ENCODE measurements at regions not wholly inside any gene's neighbourhood (a gene's known extent, or its start where the extent isn't known, plus 50 kb on each side); places are given as distances from the start of the nearest gene placed in this dataset.
"Not testable (repeated sequence)": the region's sequence is repeated elsewhere in the genome, so short reads cannot be mapped to it uniquely, and the experiment has no call there.

DNA sequence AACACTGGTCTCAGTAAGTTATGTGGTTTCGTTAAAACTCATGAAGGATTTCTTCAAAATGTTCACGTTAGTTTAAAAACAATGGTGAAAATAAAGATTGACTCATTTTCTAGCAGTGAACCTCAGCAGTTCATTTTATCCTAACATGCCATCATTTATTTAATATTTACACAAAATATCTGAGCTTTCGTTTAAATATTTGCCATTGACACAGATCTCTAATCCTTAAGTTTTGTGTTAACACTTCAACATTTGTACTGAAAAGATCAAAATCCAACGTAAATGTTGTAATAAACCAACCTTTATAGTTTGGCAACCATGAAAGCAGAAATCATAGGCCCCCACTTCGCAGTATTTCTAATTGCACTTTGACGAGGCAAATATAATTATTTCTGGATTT lies 1129.5 kb downstream of the PLA2G4A start:
- DNase-seq (ENCODE audit: low spot score), result no peak

DNA sequence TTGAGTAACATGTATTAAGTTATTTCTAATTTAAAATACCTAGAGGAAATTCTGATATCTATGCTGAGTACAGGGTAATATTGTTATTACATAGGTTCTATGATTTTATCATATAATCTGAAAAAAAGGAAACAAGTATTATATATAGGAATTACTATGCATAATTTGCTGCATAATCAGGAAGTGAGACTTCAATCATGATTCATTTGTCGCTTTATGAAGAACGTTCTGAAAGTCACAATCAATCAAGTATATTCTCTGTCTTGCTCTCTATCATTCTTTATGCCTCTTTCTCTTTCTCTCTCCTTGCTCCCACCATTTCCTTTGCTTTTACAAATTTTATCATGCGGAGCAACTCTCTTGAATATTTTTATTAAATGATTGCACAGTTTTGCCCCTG lies 1130.3 kb downstream of the PLA2G4A start:
- no peak for DNase-seq (ENCODE audit: low spot score)

DNA sequence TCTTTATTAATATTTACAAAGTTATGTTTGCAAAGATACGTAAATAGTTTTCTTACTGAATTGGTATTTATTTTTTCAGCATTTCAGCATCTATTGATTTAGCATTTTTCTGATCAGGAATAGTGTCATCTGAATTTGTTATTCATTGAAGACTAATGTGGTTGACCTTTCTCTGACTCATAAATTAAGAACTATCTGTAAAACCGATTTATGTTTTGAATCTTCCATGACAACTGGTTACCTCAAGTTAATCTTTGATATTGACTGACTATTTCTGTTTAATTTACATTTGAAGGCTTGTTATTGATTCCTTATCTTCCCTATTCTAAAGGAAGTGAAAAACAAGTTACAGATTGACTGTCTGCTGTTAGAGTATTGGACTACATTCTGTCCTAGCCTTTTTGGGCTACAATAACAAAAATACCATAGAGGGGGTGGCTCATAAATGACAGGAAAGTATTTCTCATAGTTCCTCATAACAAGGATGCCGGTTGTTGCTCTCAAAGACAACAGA lies 1131.4 kb downstream of the PLA2G4A start:
- no peak for DNase-seq (ENCODE audit: low spot score)

DNA sequence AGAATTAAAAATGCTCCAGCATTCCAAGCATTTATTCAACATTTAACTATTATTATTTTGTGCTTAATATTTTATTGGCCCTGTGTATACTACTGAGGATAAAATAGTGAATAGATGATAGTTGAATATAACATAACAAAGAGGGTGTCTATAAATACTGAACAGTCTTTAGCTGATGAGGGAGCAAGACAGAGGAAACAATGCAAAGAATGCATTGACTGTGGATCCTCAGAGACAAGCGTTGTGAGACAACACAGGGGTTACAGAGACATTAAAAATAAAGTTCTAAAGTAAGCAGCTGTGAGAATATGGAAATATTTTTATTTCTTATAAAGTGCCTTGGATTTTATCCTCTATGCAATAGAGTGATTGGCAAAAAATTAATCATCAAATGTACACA lies 1133.1 kb downstream of the PLA2G4A start:
- no peak for DNase-seq (ENCODE audit: low spot score)

DNA sequence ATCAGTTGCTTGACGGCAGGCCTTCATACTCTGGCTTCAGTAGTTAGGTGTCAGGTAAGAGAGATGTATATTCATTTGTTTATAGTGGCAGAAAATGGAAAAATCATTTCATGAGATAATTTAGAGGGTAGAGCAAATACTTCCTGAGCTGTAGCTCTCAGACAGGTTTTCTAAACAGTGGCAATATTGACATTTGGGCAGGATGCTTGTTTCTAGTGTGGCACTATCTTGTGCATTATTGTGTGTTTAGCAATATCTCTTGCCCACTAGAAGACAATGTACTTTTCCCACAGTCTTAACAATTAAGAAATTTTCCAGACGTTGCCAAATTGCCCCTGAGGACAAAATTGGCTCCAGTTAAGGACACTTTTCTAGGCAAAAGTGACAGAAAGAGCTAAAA lies 1143.1 kb downstream of the PLA2G4A start:
- no peak for DNase-seq (ENCODE audit: low spot score)

DNA sequence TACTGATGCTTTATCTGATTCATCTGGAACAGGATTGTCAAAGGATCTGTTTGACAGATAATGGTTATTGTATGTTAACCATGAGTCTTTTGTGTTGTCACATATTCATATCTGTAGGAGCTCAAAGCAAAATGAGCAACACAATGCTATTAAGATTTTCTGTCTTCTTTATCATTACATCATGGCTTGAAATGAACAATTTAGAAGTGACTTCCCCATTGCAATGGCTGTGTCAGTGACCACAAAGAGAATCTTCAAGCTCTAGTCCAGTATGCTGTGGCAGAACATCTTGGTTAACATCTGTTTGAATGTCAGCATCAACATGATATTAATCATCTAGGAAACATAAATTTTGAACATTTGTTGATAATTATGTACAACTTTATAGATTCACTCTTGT lies 1148.5 kb downstream of the PLA2G4A start:
- no peak for DNase-seq (ENCODE audit: low spot score)

DNA sequence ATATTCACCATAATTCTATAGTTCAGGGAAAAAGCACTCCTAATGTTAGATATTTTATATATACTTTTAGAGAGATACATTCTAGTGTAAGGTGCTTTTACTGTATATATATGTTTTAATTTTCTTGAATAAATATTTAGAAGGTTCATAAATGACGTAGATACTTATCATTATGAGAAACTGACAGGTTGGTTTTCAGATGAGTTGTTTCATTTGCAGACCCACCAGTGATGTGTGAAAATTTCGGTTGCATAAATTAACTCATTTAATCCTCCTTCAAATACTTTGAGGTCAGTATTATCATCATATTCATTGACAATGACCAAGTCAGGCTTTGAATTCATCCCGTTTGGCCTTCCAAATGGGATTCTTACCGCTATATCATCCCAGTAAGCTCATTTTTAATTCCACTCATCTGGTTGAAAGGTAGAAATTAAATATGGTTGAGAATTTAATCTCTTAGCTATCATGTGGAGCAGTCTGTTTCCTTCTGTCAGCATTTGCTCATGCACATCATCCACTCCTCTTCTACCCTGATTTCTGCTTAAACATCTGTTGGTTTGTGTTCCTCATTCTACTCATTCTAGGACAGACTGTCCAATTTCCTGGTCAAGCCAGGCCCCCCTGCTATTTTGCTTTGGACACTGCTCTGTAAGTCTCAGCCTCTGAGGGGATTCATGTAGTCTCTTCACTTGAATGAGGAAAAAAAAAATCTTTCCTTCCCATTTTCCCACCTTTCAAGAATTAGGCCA lies 1156.6 kb downstream of the PLA2G4A start:
- no peak for DNase-seq (ENCODE audit: low spot score)

DNA sequence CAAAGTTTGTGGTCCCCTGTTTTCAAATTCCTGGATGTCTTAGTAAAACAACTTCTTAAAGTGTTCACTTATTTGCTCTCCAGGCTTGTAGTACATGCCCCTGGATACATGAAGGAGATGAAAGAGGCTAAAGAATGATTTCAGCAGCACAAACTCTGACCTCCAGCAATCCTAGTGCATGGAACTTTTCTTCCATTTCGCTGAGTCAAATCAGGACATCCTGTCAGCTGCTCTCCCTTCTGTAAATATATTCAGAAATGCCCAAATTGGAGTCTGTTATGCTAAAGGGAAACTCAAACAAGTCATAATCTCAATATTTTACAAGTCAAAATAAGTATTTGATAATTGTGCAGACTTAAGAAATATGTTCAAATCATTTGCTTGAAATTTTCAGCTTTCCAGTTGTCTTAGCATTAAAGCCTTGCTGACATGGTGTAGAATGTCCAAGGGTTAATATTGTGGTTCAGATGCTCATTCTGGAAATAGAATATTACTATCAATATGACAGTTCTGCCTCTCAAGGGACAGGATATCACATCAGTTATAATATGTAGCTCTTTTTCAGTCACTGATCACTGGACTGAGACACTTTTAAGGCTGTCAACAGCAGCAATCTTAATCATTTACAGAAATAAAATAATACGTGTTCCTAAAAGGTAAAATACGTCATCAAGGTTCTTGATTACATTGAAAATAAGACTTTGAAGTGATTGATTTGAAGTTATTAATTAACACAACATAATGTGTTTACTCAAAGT lies 1157.3 kb downstream of the PLA2G4A start:
- DNase-seq (ENCODE audit: low spot score), result no peak

DNA sequence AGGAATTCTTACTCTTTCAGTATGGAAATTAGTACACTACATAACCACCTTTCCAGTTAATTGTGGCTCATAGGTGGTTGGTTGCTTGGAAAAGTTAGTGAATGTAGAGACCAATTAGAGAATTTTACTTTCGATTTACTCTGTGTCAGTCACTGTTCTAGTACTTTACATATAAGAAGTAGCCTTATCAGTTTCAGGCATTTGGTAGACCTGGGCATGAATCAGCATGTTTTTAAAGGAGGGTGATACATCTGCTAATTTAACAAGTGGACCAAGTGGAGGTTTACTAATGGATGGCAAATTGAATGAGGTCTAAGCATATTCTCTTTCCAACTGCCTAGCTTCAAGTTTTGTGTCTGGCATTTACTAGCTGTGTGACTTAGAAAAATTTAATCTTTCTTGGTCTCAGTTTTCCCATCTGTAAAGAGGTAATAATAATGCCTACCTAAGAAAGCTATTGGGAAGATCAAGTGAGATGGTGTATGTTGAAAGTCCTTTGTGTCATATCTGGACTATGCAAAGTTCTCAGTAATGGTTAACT lies 1158.6 kb downstream of the PLA2G4A start:
- DNase-seq (ENCODE audit: low spot score), result no peak

DNA sequence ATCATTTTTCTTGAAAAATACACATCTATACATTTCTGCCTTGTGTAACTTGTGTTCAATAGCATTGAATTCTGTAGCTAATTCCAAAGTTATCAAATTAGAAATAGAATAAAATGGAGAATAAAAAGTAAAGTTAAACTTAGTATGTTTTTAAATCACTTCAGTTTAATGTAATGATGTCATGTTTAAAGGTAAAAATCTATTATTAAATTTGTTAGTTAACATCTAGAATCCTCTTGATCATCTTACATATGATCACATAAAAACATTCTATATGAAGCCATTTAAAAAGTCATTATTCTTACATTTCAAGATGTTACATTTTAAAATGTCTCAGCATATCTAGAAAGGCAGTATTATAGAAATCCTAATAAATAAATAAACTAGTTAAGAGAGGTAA lies 1163.2 kb downstream of the PLA2G4A start:
- no peak for DNase-seq (ENCODE audit: low spot score)

DNA sequence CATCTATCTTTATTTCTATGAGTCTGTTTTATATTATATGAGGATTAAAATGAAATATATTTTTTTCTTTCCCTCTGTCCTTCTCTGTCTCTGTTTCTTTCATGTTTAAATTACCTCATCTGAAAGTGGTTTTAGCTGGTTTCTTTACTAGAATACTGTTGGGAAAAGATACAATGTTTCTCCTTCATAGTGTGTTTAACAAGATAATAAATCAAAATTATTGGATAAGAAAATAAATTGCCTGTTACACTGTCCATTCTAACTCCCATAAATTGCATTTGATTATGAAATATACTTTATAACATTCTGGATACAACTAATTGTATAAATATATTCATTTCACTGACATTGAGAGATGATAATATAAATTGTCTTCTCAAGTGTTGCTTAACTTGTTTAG lies 1168.0 kb downstream of the PLA2G4A start:
- DNase-seq (ENCODE audit: low spot score), result no peak

DNA sequence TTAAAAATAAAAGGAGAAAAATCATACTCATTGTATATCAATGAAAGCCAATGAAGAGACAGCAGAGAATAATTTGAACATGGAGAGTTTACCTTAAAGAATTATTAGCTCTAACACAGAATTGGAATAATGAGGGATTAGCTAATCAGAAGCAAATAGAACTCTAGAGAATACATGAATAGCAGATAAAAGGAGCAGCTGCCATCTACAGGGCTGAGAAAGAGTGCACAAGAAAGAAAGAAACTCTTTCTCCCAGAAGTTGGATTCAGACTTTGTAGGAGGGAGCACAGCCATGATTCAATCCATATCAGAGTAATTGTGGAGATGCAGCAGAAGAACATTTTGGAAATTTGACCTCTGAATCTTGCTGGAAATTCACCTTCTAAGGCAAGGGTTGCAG lies 1171.2 kb downstream of the PLA2G4A start:
- no peak for DNase-seq (ENCODE audit: low spot score)

DNA sequence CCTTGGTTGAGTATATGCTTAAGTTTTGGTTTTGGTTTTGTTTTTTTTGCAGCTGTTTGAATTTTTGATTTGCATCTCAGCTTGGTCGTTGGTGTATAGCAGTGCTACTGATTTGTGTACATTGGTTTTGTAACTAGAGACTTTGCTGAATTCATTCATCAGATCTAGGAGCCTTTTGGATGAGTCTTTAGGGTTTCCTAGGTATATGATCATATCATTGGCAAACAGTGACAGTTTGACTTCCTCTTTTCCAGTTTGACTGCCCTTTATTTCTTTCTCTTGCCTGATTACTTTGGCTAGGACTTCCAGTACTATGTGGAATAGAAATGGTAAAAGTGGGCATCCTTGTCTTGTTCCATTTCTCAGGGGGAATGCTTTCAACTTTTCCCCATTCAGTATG lies 1174.9 kb downstream of the PLA2G4A start:
- DNase-seq (ENCODE audit: low spot score), result not testable (repeated sequence)

DNA sequence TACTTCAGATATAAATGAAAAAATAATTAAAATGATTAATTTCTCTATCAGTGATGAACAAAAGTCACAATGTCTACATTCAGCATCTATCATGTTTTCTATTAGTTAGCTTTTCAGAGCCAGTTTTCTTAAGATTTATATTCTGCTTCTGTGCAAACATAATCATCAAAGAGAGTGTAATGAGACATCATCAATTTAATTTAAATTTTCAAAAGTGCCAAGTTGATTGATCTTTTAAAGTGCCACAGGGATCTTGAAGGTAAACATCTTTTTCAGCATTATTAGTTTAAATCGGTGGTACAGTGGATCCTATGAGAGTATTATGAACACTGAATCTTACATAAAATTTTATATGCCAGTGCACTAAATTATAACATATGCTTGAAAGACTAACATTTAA lies 1176.1 kb downstream of the PLA2G4A start:
- no peak for DNase-seq (ENCODE audit: low spot score)

DNA sequence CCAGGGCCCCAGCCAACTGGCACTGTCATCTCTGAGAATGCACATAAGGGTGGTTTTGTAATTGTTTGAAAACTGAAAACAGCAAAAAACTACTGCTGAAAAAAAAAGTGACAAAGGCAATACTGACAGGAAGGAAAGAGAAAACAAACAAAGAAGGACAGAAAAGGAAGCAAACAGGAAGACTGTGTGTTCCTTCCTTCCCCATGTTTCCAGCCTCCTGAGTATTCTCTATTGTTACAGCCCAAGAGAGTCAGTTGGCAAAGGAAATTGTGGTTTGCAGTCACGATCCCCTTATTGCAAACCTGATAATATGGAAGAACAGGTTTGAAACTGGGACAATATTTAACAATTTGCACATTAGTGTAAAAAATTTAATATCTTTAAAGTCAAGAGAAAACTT lies 1177.6 kb downstream of the PLA2G4A start:
- DNase-seq (ENCODE audit: low spot score), result no peak

DNA sequence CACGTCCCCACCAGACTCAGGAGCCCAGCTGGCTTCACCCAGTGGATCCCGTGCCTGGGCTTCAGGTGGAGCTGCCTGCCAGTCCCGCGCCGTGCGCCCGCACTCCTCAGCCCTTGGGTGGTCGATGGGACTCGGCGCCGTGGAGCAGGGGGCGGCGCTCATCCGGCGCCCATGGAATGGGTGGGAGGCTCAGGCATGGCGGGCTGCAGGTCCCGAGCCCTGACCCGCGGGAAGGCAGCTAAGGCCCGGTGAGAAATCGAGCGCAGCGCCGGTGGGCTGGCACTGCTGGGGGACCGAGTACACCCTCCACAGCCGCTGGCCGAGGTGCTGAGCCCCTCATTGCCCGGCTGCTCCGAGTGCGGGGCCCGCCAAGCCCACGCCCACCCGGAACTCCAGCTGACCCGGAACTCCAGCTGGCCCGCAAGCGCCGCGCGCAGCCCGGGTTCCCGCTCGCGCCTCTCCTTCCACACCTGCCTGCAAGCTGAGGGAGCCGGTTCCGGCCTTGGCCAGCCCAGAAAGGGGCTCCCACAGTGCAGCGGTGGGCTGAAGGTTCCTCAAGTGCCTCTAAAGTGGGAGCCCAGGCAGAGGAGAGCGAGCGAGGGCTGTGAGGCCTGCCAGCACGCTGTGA lies 1184.6 kb downstream of the PLA2G4A start:
- not testable (repeated sequence) for DNase-seq (ENCODE audit: low spot score)

DNA sequence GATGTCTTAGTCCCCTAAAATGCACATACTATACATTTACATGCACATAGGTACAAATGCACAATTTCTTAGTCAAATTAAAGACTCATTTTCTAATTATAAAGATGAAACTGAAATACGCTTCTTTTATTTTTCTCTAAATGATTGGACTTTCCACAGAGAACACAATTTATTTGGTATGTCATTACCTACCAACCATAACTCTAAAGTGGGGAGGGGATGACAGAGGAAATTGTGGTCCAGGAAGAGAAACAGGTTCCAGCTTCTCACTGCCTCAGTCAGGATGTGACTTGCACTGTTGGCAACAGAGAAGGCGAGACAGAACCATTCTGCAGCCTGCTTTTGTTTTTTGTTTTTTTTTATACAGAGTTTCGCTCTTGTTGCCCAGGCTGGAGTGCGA lies 1189.2 kb downstream of the PLA2G4A start:
- no peak for DNase-seq (ENCODE audit: low spot score)

DNA sequence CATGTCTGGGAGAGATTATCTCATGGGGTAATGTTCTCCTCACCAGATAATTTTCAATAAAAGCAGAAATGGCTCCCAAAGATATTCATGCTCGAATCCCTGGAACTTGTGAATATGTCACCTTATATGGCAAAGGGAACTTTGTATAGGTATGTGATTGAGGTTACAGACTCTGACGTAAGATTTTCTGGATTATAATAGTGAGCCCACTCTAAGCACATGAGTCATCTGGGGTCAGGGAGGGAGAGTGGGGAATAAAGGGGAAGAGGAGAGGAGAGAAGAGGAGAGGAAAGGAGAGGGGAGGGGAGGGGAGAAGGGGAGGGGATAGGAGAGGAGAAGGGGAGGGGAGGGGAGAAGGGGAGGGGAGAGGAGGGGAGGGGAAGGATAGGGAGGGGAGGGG lies 1193.9 kb downstream of the PLA2G4A start:
- no peak for DNase-seq (ENCODE audit: low spot score)

DNA sequence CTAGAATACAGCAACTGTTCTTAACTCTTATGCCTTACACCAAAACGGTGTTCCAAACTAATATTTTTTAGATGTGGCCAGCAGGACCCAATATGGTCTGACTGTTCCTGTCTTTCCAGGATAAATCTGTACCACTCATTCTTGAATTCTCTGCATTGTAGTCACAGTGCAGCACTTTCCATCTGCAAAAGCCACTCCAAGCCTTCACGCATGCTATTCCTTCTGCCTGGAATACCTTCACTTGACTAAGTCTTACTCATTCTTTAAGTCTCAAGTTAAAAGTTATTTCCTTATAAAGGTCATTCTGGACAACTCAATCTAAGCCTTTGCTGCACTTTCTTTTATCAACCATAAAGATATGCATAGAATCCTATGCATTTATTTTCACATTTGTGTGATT lies 1194.5 kb downstream of the PLA2G4A start:
- no peak for DNase-seq (ENCODE audit: low spot score)

DNA sequence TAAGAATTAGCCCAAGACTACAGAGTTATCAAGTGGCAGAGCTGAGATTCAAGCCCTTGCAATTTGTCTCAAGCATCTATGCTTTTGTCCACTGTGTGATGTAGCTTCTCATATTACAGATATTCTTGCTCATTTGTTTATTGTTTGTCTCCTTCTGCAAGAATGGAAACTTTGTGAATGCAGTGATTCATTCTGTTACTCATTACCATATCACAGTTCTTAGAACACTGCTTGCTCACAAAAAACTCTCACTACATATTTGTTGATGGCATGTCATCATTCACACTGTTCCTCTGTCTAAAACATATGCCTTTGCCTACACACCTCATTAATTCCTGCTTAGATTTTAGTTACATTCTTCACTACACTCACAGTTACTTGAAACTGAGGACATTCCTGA lies 1198.9 kb downstream of the PLA2G4A start:
- no peak for DNase-seq (ENCODE audit: low spot score)

DNA sequence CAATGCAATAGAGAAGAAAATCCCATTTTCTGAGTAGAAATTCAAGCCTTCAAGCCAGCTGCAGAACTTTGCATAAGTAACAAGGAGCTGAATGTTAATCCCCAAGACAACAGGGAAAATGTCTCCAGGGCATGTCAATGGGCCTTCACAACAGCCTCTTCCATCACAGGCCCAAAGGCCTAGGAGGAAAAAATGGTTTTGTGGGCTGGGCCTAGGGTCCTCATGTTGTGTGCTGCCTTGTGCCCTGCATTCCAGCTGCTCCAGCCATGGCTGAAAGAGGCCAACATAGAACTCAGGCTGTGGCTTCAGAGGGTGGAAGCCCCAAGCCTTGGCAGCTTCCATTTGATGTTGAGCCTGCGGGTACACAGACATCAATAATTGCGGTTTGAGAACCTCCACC lies 1208.8 kb downstream of the PLA2G4A start:
- DNase-seq (ENCODE audit: low spot score), result not testable (repeated sequence)

DNA sequence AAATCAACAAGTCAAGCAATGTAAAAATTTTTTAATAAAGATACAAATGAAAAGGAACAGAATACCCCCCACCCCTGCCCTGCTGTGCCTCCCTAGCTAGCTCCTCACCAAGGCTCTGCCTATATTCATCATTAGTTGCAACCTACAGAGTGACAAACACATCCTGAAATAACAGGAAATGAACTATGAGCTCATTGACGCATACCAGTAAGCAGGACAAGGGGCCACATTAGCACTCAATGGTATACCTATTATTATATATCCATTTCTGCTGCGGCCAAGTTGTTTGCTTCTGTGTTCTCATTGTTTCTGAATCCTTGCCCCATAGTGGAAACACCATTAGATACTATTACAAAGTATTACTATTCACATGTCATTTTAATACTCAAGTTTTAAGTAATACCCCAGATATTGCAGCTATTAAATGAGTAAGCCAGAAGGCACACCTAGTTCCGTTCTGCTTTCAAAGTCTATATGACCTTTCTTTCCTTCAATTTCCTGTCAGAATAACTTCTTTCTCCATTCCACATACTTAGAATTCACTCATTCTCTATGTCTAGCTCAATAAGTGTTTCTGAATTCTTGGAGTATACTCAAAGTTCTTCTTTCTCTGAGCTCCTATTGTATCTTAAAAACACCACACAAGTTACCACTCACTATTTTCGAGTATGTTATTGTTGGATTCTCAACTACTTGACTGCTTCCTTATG lies 1214.9 kb downstream of the PLA2G4A start:
- no peak for DNase-seq (ENCODE audit: low spot score)
